Testis (tissue), 2 donors: ENCODE measurements at regions not wholly inside any gene's neighbourhood (a gene's known extent, or its start where the extent isn't known, plus 50 kb on each side); places are given as distances from the start of the nearest gene placed in this dataset.
"Not testable (repeated sequence)": the region's sequence is repeated elsewhere in the genome, so short reads cannot be mapped to it uniquely, and the experiment has no call there.

Experiments used
- DNase-seq: peaks from one replicate; pipeline ENCODE4 v3.0.0-alpha.2; 2019
- H3K27ac ChIP-seq, 2 donors: fragments of 200-600 bp; sonication (generic); one replicate each; pipeline ENCODE4 v1.5.1; 2019
- H3K27me3 ChIP-seq: fragments of 200-600 bp; sonication (generic); one replicate; pipeline ENCODE4 v1.5.1; 2019
- H3K36me3 ChIP-seq: fragments of 200-600 bp; sonication (generic); one replicate; pipeline ENCODE4 v1.5.1; 2017; ENCODE audit warnings: low read depth; ENCODE audit errors: missing control alignments
- H3K4me1 ChIP-seq: fragments of 200-600 bp; sonication (generic); one replicate; pipeline ENCODE4 v1.5.1; 2019
- H3K4me3 ChIP-seq, 2 donors: fragments of 200-600 bp; sonication (generic); one replicate each; pipeline ENCODE4 v1.5.1; 2017 to 2019
- H3K9me3 ChIP-seq: fragments of 200-600 bp; sonication (generic); one replicate; pipeline ENCODE4 v1.5.1; 2017
- CTCF ChIP-seq, 3 experiments: fragments of 450-650 bp in 2 of 3; fragments of 200-600 bp in 1 of 3; sonication (generic) in 1 of 3; IDR thresholded peaks; one replicate each; pipeline ENCODE4 v1.5.1; 2016 to 2019; ENCODE audit warnings: antibody characterized with exemption in 3 of 3, mild to moderate bottlenecking in 2 of 3, moderate library complexity in 1 of 3
- POLR2A ChIP-seq: fragments of 450-650 bp; IDR thresholded peaks from one replicate; pipeline ENCODE4 v1.6.1; 2017; ENCODE audit warnings: antibody characterized with exemption, mild to moderate bottlenecking, moderate library complexity
- WGBS, 2 donors: methylation state at CpG; one replicate each; pipeline ENCODE4 v1.1.5; 2018; 5-methylcytosine and 5-hydroxymethylcytosine counted together
- intact Hi-C: fragments of 100-400 bp; cut with DNase I; formaldehyde crosslinking; loops from one replicate; pipeline ENCODE4 v1.15.1; 2023; ENCODE audit warnings: low total_unique reads

GRCh38 chr19:34085336-34085735 lies 87.0 kb upstream of the LSM14A start:
- H3K9me3 ChIP-seq, result no peaks in the 10 kb centered on the region
- 46 to 83% methylated on average over 3 of the region's 3 CpGs for WGBS, 2 donors
- no peak for DNase-seq
- intact Hi-C loops, result no loop called here
- H3K4me3 ChIP-seq, result no peak overlapping the region
- no peaks in the 10 kb centered on the region for H3K4me1 ChIP-seq
- no peak overlapping the region for H3K27ac ChIP-seq
- H3K36me3 ChIP-seq, result no peaks in the 10 kb centered on the region
- H3K27me3 ChIP-seq, result no peaks in the 10 kb centered on the region
- TF ChIP-seq CTCF (IDR thresholded peaks at IDR 0.05) (no peak), POLR2A (no peak)

- intact Hi-C loops, result no loop called here
- DNase-seq, result no peak
- H3K4me3 ChIP-seq, result no peak overlapping the region
Observed at GRCh38 chr19:34088292-34088691, 84.0 kb upstream of the LSM14A start.

DNA sequence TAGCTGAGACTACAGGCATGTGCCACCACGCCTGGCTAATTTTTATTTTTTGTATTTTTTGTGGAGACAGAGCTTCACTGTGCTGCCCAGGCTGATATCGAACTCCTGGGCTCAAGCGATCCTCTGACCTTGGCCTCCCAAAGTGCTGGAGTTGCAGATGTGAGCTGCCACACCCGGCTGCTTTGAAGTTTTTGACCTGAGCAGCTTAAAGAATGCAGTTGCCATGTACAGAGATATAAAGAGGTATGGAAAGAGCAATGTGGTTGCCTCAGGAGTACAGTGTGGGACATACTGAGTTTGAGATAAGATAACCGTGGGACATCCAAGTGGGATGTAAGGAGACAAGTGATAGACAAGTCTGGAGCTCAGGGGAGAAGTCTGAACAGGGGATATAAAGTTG lies 82.7 kb upstream of the LSM14A start:
- H3K4me3 ChIP-seq, result no peak overlapping the region
- no peaks in the 10 kb centered on the region for H3K9me3 ChIP-seq
- no peak overlapping the region for H3K27ac ChIP-seq
- WGBS, 2 donors, result 63 to 71% methylated on average over 5 of the region's 5 CpGs
- no peaks in the 10 kb centered on the region for H3K4me1 ChIP-seq
- TF ChIP-seq POLR2A (no peak), CTCF (IDR thresholded peaks at IDR 0.05) (no peak)
- H3K36me3 ChIP-seq, result no peaks in the 10 kb centered on the region
- DNase-seq, result no peak
- intact Hi-C loops, result no loop called here
- no peaks in the 10 kb centered on the region for H3K27me3 ChIP-seq

More at GRCh38 chr19:34088292-34088691, 84.0 kb upstream of the LSM14A start:
- Histone ChIP-seq H3K4me1 (no peaks in the 10 kb centered on the region), H3K27me3 (no peaks in the 10 kb centered on the region), H3K36me3 (no peaks in the 10 kb centered on the region), H3K27ac (no peak overlapping the region), H3K9me3 (no peaks in the 10 kb centered on the region)
- TF ChIP-seq POLR2A (no peak), CTCF (IDR thresholded peaks at IDR 0.05) (no peak)

GRCh38 chr19:34094960-34095359 lies 77.3 kb upstream of the LSM14A start:
- intact Hi-C loops, result no loop called here
- no peak overlapping the region for H3K4me3 ChIP-seq
- 55 to 60% methylated on average over 3 of the region's 3 CpGs for WGBS, 2 donors
- TF ChIP-seq POLR2A (no peak), CTCF (IDR thresholded peaks at IDR 0.05) (no peak)
- no peaks in the 10 kb centered on the region for H3K27me3 ChIP-seq
- no peaks in the 10 kb centered on the region for H3K9me3 ChIP-seq
- no peak overlapping the region for H3K27ac ChIP-seq
- peaks cover 4% of the 10 kb centered on the region for H3K4me1 ChIP-seq
- H3K36me3 ChIP-seq, result no peaks in the 10 kb centered on the region
- DNase-seq, result no peak

DNA sequence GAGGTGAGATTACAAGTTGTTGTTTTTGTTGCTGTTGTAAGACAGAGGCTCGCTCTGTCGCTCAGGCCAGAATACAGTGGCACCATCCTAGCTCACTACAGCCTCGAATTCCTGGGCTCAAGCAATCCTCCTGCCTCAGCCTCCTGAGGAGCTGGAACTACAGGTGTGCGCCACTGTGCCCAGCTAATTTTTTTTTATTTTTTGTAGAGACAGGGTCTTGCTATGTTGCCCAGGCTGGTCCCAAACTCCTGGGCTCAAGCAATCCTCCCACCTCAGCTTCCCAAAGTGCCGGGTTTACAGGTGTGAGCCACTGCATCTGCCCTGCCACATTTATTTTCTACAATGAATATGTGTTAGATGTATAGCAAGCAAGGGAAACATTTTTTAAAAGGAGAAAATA lies 76.9 kb upstream of the LSM14A start:
- H3K27ac ChIP-seq, intact Hi-C loops, DNase-seq, H3K4me3 ChIP-seq, H3K9me3 ChIP-seq, H3K36me3 ChIP-seq, H3K27me3 ChIP-seq, H3K4me1 ChIP-seq: not testable (repeated sequence)
- 85 to 88% methylated on average over 5 of the region's 5 CpGs for WGBS, 2 donors
